ENCODE measurements at regions not wholly inside any gene's neighbourhood (a gene's known extent, or its start where the extent isn't known, plus 50 kb on each side); places are given as distances from the start of the nearest gene placed in this dataset.

GRCh38 chrX:82816001-82816400, 692.1 kb upstream of the POU3F4 start:
- Histone ChIP-seq H2AFZ (ENCODE audit: low read depth, low read length) (no peak overlapping the region), H3K9me3 (replicated peaks; ENCODE audit: control insufficient read depth, insufficient read depth, low read length) (no peaks in the 10 kb centered on the region), H3K27ac (ENCODE audit: insufficient read depth, low read depth, low read length) (no peak overlapping the region), H4K20me1 (replicated peaks; ENCODE audit: control insufficient read depth, extremely low read depth, insufficient read depth, low read length) (no peaks in the 10 kb centered on the region), H3K4me1 (ENCODE audit: control insufficient read depth, extremely low read depth, insufficient read depth, low read length) (no peaks in the 10 kb centered on the region), H3K36me3 (ENCODE audit: control insufficient read depth in 2 of 2, extremely low read depth in 1 of 2, insufficient read depth in 2 of 2, low read length in 2 of 2) (no peaks in the 10 kb centered on the region), H3K9me1 (replicated peaks; ENCODE audit: control insufficient read depth, extremely low read depth, insufficient read depth, low read length) (no peaks in the 10 kb centered on the region), H3K4me2 (ENCODE audit: insufficient read depth, low read length) (no peak overlapping the region), H3K79me2 (ENCODE audit: control insufficient read depth, insufficient read depth, low read length) (no peaks in the 10 kb centered on the region), H3K27me3 (ENCODE audit: control insufficient read depth in 2 of 2, insufficient read depth in 2 of 2, low read length in 2 of 2) (no peaks in the 10 kb centered on the region), H3K4me3 (replicated peaks in 1 of 3; ENCODE audit: insufficient read depth in 1 of 3, low read depth in 1 of 3, low read length in 3 of 3) (no peak overlapping the region), H3K9ac (replicated peaks; ENCODE audit: extremely low read depth, insufficient read depth, low read length) (no peak overlapping the region)
- FAIRE-seq (no peak), DNase-seq (ENCODE audit: low read depth, low spot score) (no peak)
- BruUV-seq (replicated peaks) = no TSS peak
- TF ChIP-seq JUN (IDR thresholded peaks at IDR 0.05; ENCODE audit: borderline replicate concordance, insufficient read depth, insufficient read length, low read depth) (no peak), POLR2AphosphoS5 (IDR thresholded peaks at IDR 0.05; ENCODE audit: insufficient read depth, low read depth, low read length) (no peak), EZH2 (IDR thresholded peaks at IDR 0.05; ENCODE audit: borderline replicate concordance, low read depth, low read length, severe bottlenecking) (no peak)
- ChIA-PET POLR2A (no interaction called here), CTCF (no interaction called here)
- dilution Hi-C loops (cut with MboI; ENCODE audit: extremely low pct_ligation_motif_present, low sequenced_read_pairs) = no loop called here
- intact Hi-C loops (cut with micrococcal nuclease) = no loop called here

GRCh38 chrX:82816562-82816961, 691.5 kb upstream of the POU3F4 start:
- no peaks in the 10 kb centered on the region for H3K36me3 ChIP-seq (ENCODE audit: control insufficient read depth in 2 of 2, extremely low read depth in 1 of 2, insufficient read depth in 2 of 2, low read length in 2 of 2)
- H3K4me2 ChIP-seq (ENCODE audit: insufficient read depth, low read length) = no peak overlapping the region
- TF ChIP-seq JUN (IDR thresholded peaks at IDR 0.05; ENCODE audit: borderline replicate concordance, insufficient read depth, insufficient read length, low read depth) = no peak
- TF ChIP-seq MYC (IDR thresholded peaks at IDR 0.05; ENCODE audit: low read depth, low read length) = no peak
- TF ChIP-seq, protein P1, sequence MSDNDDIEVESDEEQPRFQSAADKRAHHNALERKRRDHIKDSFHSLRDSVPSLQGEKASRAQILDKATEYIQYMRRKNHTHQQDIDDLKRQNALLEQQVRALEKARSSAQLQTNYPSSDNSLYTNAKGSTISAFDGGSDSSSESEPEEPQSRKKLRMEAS (IDR thresholded peaks at IDR 0.05; ENCODE audit: insufficient read depth, insufficient read length) = no peak
- TF ChIP-seq, protein P2, sequence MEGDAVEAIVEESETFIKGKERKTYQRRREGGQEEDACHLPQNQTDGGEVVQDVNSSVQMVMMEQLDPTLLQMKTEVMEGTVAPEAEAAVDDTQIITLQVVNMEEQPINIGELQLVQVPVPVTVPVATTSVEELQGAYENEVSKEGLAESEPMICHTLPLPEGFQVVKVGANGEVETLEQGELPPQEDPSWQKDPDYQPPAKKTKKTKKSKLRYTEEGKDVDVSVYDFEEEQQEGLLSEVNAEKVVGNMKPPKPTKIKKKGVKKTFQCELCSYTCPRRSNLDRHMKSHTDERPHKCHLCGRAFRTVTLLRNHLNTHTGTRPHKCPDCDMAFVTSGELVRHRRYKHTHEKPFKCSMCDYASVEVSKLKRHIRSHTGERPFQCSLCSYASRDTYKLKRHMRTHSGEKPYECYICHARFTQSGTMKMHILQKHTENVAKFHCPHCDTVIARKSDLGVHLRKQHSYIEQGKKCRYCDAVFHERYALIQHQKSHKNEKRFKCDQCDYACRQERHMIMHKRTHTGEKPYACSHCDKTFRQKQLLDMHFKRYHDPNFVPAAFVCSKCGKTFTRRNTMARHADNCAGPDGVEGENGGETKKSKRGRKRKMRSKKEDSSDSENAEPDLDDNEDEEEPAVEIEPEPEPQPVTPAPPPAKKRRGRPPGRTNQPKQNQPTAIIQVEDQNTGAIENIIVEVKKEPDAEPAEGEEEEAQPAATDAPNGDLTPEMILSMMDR (IDR thresholded peaks at IDR 0.05; ENCODE audit: extremely low read depth in 1 of 2, insufficient read depth in 1 of 2, low read depth in 1 of 2, low read length in 2 of 2) = no peak
- no peak for TF ChIP-seq POLR2AphosphoS5 (IDR thresholded peaks at IDR 0.05; ENCODE audit: insufficient read depth, low read depth, low read length)
- TF ChIP-seq FOS (IDR thresholded peaks at IDR 0.05; ENCODE audit: borderline replicate concordance, insufficient read depth, low read length) = no peak
- no peak for TF ChIP-seq POLR2A (IDR thresholded peaks at IDR 0.05; ENCODE audit: low read depth, low read length)
- TF ChIP-seq EZH2 (IDR thresholded peaks at IDR 0.05; ENCODE audit: borderline replicate concordance, low read depth, low read length, severe bottlenecking) = no peak
- no peak for TF ChIP-seq GATA2 (IDR thresholded peaks at IDR 0.05; ENCODE audit: insufficient read depth, insufficient read length, low read depth, low read length)
- no peak overlapping the region for H3K9ac ChIP-seq (replicated peaks; ENCODE audit: extremely low read depth, insufficient read depth, low read length)
- no peaks in the 10 kb centered on the region for H3K9me3 ChIP-seq (replicated peaks; ENCODE audit: control insufficient read depth, insufficient read depth, low read length)
- no peak overlapping the region for H3K4me3 ChIP-seq (replicated peaks in 1 of 3; ENCODE audit: insufficient read depth in 1 of 3, low read depth in 1 of 3, low read length in 3 of 3)
- intact Hi-C loops (cut with micrococcal nuclease) (no loop called here), dilution Hi-C loops (cut with MboI; ENCODE audit: extremely low pct_ligation_motif_present, low sequenced_read_pairs) (no loop called here)
- POLR2A ChIA-PET = no interaction called here
- no peaks in the 10 kb centered on the region for H3K9me1 ChIP-seq (replicated peaks; ENCODE audit: control insufficient read depth, extremely low read depth, insufficient read depth, low read length)
- DNase-seq (ENCODE audit: low read depth, low spot score) (no peak), FAIRE-seq (no peak)
- no peak overlapping the region for H3K27ac ChIP-seq (ENCODE audit: insufficient read depth, low read depth, low read length)
- H3K27me3 ChIP-seq (ENCODE audit: control insufficient read depth in 2 of 2, insufficient read depth in 2 of 2, low read length in 2 of 2) = no peaks in the 10 kb centered on the region
- H4K20me1 ChIP-seq (replicated peaks; ENCODE audit: control insufficient read depth, extremely low read depth, insufficient read depth, low read length) = no peaks in the 10 kb centered on the region
- CTCF ChIA-PET = no interaction called here
- no peaks in the 10 kb centered on the region for H3K79me2 ChIP-seq (ENCODE audit: control insufficient read depth, insufficient read depth, low read length)
- H2AFZ ChIP-seq (ENCODE audit: low read depth, low read length) = no peak overlapping the region
- no TSS peak for BruUV-seq (replicated peaks)
- H3K4me1 ChIP-seq (ENCODE audit: control insufficient read depth, extremely low read depth, insufficient read depth, low read length) = no peaks in the 10 kb centered on the region

Data from endothelial cell of umbilical vein (primary cell).